AG04450 (cell line): ENCODE measurements at regions not wholly inside any gene's neighbourhood (a gene's known extent, or its start where the extent isn't known, plus 50 kb on each side); places are given as distances from the start of the nearest gene placed in this dataset.

ENCODE experiments used
- CTCF ChIA-PET: fragments of 300-600, 350-600 bp; formaldehyde crosslinking; extraction: SDS; loops from one replicate; lab custom pipeline; 2022; ENCODE audit warnings: antibody characterized with exemption, inconsistent platforms; lab: Charles Lee
- POLR2A ChIA-PET: fragments of 350-600 bp; formaldehyde crosslinking; extraction: SDS; loops from one replicate; lab custom pipeline; 2021; ENCODE audit warnings: antibody characterized with exemption, inconsistent platforms; lab: Yijun Ruan, JAX
- DNase-seq: peaks from one replicate; pipeline ENCODE4 v3.0.0-alpha.2; 2011; ENCODE audit warnings: low read depth, low spot score
- H3K27ac ChIP-seq: one replicate; pipeline ENCODE4 v1.5.1; 2012; ENCODE audit warnings: low read depth, low read length, control low read depth
- H3K27me3 ChIP-seq: one replicate; pipeline ENCODE4 v1.6.0; 2012; ENCODE audit warnings: low read length; ENCODE audit not compliant: control insufficient read depth, insufficient read depth
- H3K4me3 ChIP-seq: 2 replicates; pipeline ENCODE4 v1.5.1; 2011; ENCODE audit warnings: mild to moderate bottlenecking, low read depth, low read length, control low read depth
- H3K9me3 ChIP-seq: 2 replicates; pipeline ENCODE4 v1.5.1; 2012; ENCODE audit warnings: low read length; ENCODE audit not compliant: control insufficient read depth, insufficient read depth
- CTCF ChIP-seq: IDR thresholded peaks from 2 replicates; pipeline ENCODE4 v1.5.1; 2011; ENCODE audit warnings: low read depth, low read length, control low read depth, inconsistent platforms

DNA sequence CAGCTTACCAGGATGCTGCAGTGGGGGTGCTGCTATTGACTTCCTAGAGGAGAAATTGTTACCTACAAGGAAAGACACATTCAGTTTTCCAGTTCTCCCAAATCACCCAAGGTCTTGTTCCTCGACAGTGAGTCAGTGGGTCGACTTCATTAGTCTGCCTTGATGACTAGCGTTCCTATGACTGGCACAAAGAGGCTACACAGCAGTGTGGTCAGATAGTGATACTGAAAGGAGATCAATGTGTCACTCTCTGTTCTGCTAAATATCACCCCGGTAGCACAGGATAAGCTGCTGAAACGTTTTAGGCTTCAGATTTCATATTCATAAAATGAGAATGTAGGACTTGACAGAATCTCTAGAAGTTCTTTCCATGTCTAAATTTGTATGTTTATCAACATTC, 357.4 kb downstream of the LMX1A start:
- no peaks in the 10 kb centered on the region for H3K27me3 ChIP-seq
- H3K4me3 ChIP-seq: no peak overlapping the region
- H3K9me3 ChIP-seq: no peaks in the 10 kb centered on the region
- no peak for TF ChIP-seq CTCF
- DNase-seq: no peak
- ChIA-PET POLR2A (no interaction called here), CTCF (no interaction called here)
- H3K27ac ChIP-seq: no peak overlapping the region

DNA sequence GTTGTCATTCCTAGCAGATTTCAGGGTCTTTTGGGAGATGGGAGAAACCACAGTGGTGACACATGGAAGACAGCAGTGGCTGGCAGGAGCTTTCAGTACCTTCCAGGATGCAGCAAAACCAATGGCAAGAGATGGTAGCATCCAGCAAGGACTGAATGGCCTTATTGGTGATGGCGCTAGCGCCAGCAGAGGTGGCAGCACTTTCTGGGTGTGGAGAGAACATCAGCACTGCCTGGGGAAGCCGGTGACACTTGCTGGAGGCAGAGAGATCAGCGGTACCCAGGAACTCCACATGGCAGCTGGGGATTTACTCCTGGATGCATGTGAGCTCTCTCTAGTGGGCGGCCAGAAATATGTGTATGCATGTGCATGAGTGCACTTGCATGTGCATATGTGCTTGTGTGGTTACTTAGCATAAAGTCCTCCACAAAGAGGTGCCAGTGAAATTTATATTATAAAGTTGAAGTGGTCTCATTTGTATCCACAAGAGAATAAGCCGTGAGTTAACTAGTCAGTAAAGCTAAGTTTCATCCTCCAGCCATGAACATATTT, 364.7 kb downstream of the LMX1A start:
- CTCF ChIA-PET: no interaction called here
- no peak for TF ChIP-seq CTCF

GRCh38 chr1:164983023-164983650, 373.4 kb downstream of the LMX1A start:
- Histone ChIP-seq H3K4me3 (no peak overlapping the region), H3K9me3 (no peaks in the 10 kb centered on the region), H3K27me3 (no peaks in the 10 kb centered on the region), H3K27ac (no peak overlapping the region)
- DNase-seq: no peak
- ChIA-PET CTCF (no interaction called here), POLR2A (no interaction called here)
- no peak for TF ChIP-seq CTCF

More for the DNA sequence above, 364.7 kb downstream of the LMX1A start:
- no peak overlapping the region for H3K4me3 ChIP-seq
- POLR2A ChIA-PET: no interaction called here
- H3K27me3 ChIP-seq: no peaks in the 10 kb centered on the region
- H3K9me3 ChIP-seq: no peaks in the 10 kb centered on the region
- no peak for DNase-seq
- H3K27ac ChIP-seq: no peak overlapping the region

DNA sequence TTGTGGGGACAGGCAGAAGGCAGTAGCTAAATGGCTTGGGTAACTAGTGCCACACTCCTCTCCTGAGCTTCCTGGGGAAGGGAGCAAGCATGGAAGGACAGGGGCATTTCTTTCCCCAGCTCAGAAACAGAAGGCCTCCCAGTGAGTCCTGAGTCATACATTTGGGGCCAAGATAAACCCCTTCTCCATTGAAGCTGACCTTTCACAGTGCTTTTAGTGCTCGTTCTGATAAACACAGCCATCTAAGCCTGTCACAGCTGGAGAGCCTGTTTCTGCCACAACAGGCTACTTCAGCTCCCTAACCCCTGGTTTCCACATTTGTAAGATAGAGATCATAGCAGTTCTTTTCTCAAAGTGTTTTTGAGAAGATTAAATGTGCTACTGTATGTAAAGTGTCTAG, 374.0 kb downstream of the LMX1A start:
- Histone ChIP-seq H3K27me3 (no peaks in the 10 kb centered on the region), H3K27ac (no peak overlapping the region), H3K9me3 (no peaks in the 10 kb centered on the region), H3K4me3 (no peak overlapping the region)
- DNase-seq: no peak
- TF ChIP-seq CTCF: no peak
- CTCF ChIA-PET: no interaction called here
- POLR2A ChIA-PET: no interaction called here

GRCh38 chr1:164977561-164977960, 379.0 kb downstream of the LMX1A start:
- H3K4me3 ChIP-seq: no peak overlapping the region
- ChIA-PET CTCF (no interaction called here), POLR2A (no interaction called here)
- no peaks in the 10 kb centered on the region for H3K27me3 ChIP-seq
- H3K9me3 ChIP-seq: no peaks in the 10 kb centered on the region
- no peak for TF ChIP-seq CTCF
- DNase-seq: no peak
- no peak overlapping the region for H3K27ac ChIP-seq
